HG02973 (cell line): ENCODE measurements at regions not wholly inside any gene's neighbourhood (a gene's known extent, or its start where the extent isn't known, plus 50 kb on each side); places are given as distances from the start of the nearest gene placed in this dataset.

Experiments
- ATAC-seq: cut with Tn5 transposase; IDR thresholded peaks from one replicate; pipeline ENCODE4 v1.9.1; 2021; ENCODE audit warnings: moderate library complexity; ENCODE audit not compliant: unreplicated experiment

DNA sequence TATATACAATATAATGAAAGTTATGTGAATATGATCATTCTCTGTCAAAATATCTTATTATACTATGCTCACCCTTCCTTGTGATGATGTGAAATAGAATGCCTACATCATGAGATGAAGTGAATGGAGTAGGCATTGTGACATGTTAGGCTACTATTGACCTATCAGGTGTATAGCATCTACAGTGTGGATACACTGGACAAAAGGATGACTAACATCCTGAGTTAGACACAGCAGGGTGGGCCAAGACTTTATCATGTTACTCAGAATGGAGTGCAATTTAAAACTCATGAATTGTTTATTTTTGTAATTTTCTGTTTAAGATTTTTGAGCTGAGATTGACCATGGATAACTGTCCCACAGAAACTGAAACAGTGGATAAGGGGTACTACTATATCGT lies 53.4 kb upstream of the NAV3 start:
- no peak for ATAC-seq

DNA sequence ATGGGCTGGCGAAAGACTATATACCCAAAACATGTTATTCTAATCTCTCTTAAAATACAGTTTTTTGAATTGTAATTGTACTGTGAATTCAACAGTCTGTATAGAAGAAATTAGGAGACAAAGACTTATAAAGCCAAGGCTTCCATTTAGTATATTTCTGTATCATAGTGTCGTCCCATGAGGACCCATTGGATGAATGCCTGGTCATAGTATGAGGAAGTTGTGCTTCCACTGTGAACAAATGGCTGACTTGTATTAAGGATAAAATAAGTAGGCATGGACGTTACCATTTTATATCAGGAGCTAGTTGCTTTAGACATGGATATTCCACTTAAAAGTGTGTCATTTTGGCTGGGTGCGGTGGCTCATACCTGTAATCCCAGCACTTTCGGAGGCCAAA lies 55.9 kb upstream of the NAV3 start:
- no peak for ATAC-seq

DNA sequence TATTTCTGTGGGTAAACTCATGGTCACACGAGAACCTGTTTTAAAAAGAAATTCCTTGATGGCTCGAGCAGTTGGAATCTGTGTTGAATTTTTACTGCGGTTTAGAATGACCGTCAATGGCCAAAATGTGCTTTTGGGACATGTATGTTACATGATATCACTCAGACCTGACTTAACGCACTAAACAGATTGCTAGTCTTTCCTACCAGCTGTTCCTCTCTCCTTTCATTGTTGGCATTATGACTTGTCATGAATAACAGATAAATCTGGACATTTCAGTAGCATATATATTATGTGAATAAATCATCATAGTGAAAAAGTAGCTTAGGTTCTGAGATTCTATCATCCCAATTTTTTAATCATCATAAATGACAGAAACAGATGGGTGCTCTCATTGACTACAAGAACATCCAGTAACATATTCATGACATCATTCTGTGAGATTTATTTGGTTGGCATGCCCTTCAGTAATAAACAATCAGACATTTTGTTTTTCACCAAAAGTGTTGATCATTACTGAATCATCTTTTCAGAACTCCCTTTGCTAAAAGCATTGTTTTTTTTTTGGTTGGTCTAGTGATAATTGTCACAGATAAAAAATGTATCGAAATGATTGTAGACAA lies 57.9 kb upstream of the NAV3 start:
- ATAC-seq: no peak

DNA sequence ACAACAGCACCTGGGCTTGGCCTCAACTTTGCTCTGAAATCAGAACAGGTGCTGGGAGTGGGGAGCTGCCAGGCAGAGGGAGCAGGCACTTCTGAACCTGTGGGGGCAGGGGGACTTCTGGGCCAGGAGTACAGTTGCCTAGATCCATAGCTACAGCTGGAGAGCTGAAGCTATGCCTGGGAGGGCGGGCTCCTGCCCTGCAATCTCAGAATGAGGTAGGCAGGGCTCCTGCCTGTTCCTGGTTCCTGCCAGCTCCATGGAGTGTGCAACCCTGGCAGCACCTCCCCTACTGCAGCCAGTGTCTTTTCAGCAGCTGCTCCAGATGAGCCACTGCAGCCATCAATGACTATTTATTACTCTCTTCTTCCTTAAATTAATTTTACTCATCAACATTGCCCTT lies 62.1 kb upstream of the NAV3 start:
- ATAC-seq: no peak

DNA sequence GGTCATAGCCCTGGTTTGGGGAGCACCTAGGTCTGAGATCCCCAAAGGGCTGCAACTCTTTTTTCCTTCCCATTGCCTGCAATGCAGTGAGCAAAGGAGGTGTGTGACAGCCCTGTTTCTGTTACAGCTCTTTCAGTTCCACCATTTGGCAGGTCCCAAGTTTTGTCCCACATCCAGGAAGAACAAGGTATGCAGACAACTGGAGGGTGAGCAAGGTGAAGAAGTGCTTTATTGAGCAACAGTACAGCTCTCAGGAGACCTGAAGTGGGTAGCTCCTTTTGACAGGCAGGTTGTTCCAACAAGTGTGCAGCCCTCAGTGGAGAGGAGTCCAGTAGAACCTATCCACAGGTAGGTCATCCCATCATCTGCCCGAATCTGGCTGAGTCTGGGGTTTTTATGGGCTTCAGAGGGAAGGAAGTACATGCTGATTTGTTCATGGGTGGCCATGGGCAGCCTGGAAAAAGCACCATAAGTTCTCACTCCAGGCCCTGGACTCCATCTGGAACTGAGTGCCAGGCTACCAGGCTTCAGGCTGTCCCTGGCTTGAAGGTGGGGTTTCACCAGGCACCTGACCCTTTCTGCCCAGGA lies 62.8 kb upstream of the NAV3 start:
- no peak for ATAC-seq

DNA sequence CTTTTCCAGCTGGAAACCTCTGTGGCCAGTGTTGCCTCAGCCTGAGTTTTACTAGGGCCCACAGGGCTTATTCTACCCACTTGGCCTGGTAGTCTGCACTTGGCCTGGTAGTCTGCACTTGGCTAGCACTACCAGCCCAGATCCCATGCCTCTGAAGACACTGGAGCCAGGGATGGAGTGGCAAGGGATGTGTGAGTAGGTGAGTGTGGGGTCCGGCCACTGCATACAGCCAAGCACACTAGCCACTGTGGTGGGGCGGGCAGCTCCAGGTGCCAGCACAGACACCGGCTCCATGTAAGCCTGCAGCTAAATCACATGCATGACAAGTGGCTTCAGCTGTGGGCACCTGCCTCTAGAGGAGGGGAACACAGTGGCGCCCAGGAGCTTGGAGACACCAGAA lies 63.4 kb upstream of the NAV3 start:
- ATAC-seq: no peak

DNA sequence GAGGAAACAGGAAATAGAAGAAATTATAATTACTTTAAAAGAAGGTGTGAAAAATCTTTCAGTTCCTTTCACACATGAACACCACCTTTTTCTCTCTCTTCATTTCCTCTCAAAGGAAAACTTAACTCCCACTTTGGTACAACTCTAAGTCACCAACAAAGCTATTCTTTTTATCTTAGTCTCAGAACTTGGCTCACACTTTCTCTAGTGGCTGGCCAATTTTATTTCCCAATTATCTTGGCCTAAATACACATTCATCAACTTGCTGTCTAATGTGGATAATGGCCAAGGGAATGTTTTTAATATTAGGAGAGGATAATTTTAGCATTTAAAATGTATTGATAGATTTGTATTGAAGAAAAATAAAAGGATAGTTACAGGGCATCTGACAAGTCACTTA lies 64.5 kb upstream of the NAV3 start:
- ATAC-seq: no peak

DNA sequence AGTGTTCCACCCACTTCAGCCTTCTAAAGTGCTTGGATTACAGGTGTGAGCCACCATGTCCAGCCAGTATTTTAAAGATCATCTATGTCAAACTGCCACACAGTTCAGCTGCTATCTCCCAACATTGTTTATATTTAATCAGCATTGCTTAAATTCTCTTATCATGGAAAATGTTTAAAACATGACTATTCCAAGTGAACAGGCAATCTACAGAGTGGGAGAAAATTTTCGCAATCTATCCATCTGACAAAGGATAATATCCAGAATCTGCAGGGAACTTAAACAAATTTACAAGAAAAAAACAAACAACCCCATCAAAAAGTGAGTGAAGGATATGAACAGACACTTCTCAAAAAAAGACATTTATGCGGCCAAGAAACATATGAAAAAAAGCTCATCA lies 69.4 kb upstream of the NAV3 start:
- ATAC-seq: no peak

DNA sequence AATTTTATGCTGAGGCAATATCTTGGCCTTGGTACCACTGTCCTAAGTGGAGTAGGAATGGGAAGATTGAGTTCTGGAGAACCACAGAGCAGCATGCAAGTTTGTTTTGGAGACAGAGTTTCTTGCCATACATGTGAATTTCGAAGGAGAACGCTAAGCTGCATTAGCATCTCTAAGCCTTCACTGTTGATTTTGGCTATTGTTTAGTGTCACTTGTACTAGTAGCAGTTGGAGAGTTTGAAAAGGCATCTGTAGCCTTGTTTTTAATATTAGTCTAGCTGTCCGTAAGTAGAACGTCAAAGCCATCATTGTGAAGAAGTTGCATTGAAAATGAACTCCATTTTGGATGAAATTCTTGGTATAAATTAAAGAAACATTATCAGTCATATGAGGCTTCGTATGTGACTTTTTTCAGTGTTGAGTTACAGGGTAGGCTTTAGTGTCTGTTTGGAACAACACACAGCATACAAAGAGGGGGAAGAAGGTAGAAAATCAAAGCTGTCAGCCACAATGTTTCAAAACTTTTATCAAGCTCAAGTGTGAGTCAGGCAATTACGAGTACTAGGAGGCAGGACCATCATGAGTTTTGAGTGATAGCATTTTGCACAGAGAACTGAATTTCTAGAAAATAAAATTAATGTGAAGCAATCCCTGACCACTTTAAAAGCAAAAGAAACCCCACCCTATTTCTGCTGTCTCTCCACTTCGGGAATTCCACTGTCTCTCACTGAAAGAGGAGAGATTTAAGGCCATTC lies 70.2 kb upstream of the NAV3 start:
- no peak for ATAC-seq

DNA sequence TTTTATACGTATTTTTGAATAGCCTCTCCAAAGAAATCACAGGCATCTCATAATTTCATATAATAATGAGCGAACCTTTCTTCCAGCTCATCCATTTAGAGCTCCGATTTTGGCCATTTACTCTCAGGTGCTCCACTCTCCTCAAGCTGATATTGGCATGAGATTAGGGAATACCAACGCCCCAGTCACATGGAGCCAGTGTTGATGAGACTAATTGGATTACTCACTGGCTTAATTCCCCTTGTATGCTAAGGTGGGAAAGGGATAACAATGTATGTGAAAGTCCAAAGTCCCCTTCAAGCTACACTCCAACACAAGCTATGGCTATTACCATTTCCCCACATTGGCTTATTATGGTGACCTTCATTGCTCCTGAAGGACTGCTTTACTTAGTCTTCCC lies 76.6 kb upstream of the NAV3 start:
- ATAC-seq: no peak

DNA sequence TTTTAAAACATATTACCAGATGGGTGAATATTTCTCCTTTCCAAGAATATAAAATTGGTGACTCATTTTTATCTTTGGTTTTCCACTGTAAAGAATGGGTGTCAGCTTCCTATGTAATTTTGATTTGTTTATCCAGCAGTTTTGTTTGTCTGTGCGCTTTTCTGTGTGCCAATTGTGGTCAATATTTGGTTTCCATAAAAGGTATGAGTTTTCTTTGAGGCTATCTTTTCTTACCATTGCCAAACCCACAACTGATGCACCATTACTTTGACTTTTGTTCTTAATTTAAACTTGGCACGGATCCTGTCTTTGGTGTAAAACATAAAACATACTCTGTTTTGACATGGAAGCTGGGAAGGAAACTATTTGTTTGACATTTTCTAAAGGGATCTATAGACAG lies 78.8 kb upstream of the NAV3 start:
- ATAC-seq: no peak

DNA sequence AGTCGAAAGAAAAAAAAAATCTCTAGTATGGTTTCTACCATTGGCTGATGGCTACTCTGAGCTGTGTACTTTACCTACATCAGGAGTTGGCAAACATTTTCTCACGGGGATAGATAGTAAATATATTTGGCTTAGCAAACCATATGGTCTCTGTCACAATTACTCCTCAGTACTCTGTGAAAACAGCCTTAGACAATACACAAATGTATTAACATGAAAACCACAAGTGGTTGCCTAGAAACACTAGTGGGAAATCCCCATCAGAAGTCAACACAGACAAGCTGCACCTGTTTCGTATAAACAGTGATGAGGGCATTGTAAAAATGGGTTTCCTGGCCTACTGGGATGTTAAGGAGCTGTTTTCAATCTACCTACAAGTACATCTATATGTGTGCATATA lies 84.6 kb upstream of the NAV3 start:
- ATAC-seq: peak; percentile 100

DNA sequence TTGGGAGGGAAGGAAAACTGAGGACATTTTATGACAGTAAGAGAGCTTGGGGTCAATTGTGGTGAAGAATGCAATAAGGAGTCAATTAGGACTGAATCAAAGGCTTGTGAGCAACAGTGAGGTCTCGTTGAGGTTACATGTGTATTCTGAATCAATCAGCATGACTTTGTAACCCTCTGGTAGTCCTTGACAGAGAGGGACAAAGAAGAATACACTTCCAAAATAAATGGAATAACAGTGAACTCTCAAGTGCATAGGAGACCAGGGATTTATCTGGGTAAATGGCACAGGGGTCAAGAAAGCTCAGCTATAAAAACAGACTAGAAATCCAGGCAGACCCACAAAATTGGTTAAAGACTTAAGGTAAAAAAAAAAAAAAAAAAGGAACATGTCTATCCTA lies 85.1 kb upstream of the NAV3 start:
- ATAC-seq: no peak

DNA sequence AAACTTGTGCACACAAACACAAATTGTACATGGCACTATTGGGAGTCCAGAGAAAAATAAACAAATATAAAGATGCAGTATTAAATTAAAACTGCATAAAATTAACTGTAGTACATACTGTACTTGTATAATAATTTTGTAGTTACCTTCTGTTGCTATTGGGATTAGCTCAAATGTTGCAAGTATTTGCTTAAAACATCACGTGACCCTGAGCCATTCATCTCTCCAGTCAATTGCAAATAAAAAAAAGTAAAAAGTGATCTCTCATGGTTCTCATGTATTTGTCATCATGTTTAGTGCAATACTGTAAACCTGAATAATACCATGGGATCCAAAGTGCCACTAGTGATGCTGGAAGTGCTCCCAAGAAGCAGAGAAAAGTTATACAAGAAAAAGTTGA lies 88.1 kb upstream of the NAV3 start:
- no peak for ATAC-seq

DNA sequence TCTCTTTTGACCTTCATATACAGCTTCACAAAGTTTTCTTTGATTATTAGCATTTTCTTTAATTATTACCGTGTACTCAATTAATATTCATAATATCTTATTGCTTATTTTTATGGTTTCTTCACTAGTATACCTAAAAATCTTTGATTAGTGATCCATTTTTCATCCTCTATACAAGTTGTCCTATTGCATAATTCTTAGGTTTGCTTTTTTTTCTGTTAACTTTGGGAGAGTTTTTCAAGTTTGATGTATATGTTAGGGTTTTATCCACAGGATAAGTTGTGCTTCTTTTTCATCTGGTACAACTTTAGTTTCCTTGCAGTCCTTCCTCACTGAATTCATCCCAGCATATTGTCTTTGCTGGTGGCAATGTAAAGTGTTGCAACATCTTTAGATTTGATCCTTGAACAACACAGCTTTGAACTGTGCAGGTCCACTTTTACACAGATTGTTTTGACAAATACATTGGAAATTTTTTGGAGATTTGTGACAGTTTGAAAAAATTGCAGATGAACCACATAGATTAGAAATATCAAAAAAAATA lies 88.6 kb upstream of the NAV3 start:
- no peak for ATAC-seq

DNA sequence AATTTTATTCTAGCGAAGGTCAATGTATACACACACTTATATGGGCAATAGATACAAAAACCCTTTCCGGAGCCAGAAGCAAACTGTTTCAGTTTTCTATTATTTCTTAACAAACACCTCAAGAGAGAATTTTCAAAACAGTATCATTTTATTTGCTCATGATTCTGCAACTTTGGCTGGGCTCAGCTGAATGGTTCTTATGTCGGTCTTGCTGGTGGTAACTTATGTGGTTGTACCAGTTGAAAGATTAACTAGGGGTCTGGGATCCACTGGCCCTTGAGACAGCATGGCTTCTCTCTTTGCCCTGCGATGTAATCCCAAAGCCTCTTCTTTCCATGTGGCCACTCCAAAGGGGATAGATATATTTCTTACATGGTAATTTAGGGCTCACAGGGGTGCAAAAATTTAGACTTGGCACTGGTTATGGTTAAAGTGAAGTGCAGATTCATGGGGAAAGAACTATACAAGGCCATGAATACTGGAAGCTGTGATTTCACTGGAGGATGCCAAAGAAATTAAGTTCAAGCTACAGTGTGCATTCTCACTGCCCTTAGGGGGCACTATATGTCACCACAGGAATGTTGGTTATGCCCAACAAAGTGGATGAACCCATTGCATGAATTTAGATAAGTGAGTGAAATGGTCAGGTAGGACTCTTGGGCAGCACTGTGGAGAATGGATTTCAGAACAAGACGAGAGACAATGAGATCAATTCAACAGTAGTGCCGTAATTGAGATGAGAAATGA lies 94.3 kb upstream of the NAV3 start:
- ATAC-seq: no peak

DNA sequence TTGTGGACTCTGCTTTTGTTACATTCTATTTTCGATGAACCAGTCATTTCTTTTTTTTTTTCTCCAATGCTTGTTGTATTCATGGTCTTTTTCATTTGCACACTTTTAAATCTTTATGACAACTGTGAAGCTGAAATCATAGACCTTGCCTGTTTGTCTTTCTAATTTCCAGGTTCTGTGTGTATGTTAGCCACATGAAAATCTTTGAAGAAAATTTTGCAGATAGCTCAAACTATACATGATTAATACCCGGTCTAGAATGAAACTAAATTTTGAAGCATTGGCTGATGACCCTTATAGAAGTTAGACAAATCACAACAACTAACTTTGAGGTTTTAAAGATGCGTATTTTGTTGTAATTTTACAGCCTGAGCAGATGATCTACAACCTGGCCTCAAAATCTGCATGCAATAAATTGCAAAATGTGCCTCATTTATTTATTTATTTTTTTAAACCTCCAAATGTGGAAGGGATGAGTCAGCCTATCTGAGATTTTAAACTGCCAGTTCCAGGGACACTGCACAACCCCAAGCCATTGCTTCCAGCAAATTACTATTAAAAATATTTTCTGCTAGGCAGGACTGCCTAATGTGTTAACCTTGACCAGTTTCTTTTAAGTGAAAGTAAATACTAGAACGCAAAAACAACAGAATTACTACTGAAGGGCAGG lies 96.3 kb upstream of the NAV3 start:
- ATAC-seq: no peak

DNA sequence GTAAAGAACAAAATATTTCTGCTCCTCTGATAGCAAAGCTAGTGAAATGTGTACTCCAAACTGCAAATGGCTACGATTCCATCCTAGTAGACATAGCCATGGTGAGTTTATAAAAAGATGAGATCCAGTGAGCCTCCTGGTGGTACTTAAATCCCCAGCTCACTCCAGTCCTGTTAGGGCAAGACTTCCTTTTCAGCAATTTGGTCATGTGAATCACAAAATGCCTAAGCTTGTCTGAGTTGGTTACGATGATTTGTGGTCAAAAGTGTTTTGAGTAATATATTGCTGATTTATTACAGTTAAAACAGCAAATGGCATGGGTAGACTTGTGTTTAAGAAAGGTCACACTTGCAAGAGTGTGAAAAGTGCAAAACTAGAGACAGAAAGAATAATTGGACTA lies 102.7 kb upstream of the NAV3 start:
- no peak for ATAC-seq

DNA sequence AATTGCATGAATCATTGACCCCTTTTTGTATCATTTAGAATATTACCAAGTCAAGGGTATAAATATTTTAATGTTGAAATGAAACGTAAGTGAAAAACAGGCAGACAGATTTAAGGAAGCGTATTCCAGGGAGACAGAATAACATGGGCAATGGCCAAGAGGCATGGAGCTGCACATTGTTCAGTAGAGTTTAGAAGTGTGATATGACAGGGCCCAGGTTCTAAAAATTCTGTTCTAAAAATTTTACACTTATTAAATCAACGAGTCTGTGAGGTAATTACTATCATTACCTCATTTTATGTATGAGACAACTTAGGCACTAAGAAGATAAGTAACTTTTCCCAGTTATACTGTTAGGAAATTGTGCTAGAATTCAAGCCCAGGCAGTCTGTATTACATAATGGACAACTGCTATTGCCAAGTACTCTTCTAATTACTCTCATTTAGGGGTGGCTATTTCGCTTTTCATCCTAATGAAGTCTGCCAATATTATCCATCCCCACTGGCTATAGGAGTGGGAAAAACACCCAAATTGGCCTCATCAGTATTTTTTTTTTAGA lies 103.2 kb upstream of the NAV3 start:
- ATAC-seq: no peak

DNA sequence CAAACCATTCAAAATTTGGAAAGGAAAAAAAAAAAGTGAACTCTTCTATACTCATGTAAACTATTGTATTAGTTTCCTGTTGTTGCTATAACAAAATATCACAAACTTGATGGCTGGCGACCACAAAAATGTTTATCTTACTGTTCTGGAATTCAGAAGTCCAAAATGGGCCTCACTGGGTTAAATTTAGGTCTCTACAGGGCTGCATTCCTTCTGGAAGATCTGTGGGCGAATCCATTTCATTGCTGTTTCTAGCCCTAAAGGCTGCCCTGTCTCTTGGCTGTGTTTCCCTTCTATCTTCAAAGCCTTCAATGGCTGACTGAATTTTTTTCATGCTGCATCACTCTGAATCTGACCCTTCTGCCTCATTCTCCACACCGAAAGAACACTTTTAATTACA lies 105.1 kb upstream of the NAV3 start:
- ATAC-seq: no peak
